ENCODE measurements at regions not wholly inside any gene's neighbourhood (a gene's known extent, or its start where the extent isn't known, plus 50 kb on each side); places are given as distances from the start of the nearest gene placed in this dataset.
A peak's percentile ranks its signal among the peaks of the same experiment; 100 is the strongest.
"Not testable (repeated sequence)": the region's sequence is repeated elsewhere in the genome, so short reads cannot be mapped to it uniquely, and the experiment has no call there.

- Histone ChIP-seq H3K27ac (no peak overlapping the region), H3K9me3 (ENCODE audit: control insufficient read depth, low read length) (no peaks in the 10 kb centered on the region), H3K4me1 (no peaks in the 10 kb centered on the region), H3K4me3 (ENCODE audit: low read depth, low read length) (no peak overlapping the region), H3K4me2 (ENCODE audit: low read length) (no peak overlapping the region), H3K9ac (no peak overlapping the region), H2AFZ (no peak overlapping the region), H3K27me3 (ENCODE audit: control insufficient read depth, insufficient read depth, low read length) (no peaks in the 10 kb centered on the region), H3K36me3 (ENCODE audit: control insufficient read depth, insufficient read depth, low read length) (no peaks in the 10 kb centered on the region), H3K79me2 (no peaks in the 10 kb centered on the region)
- TF ChIP-seq, protein P1, sequence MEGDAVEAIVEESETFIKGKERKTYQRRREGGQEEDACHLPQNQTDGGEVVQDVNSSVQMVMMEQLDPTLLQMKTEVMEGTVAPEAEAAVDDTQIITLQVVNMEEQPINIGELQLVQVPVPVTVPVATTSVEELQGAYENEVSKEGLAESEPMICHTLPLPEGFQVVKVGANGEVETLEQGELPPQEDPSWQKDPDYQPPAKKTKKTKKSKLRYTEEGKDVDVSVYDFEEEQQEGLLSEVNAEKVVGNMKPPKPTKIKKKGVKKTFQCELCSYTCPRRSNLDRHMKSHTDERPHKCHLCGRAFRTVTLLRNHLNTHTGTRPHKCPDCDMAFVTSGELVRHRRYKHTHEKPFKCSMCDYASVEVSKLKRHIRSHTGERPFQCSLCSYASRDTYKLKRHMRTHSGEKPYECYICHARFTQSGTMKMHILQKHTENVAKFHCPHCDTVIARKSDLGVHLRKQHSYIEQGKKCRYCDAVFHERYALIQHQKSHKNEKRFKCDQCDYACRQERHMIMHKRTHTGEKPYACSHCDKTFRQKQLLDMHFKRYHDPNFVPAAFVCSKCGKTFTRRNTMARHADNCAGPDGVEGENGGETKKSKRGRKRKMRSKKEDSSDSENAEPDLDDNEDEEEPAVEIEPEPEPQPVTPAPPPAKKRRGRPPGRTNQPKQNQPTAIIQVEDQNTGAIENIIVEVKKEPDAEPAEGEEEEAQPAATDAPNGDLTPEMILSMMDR (IDR thresholded peaks at IDR 0.05) = no peak
Measured at GRCh38 chr10:121379013-121379412, 219.2 kb downstream of the FGFR2 start.

- TF ChIP-seq, protein P1 (IDR thresholded peaks at IDR 0.05) = no peak
- no peaks in the 10 kb centered on the region for H3K36me3 ChIP-seq (ENCODE audit: control insufficient read depth, insufficient read depth, low read length)
- no peaks in the 10 kb centered on the region for H3K4me1 ChIP-seq
- H3K4me3 ChIP-seq (ENCODE audit: low read depth, low read length) = no peak overlapping the region
- H3K79me2 ChIP-seq = no peaks in the 10 kb centered on the region
- no peaks in the 10 kb centered on the region for H3K27me3 ChIP-seq (ENCODE audit: control insufficient read depth, insufficient read depth, low read length)
- no peak overlapping the region for H3K27ac ChIP-seq
- H3K4me2 ChIP-seq (ENCODE audit: low read length) = peak overlapping the region; percentile 27
- no peak overlapping the region for H3K9ac ChIP-seq
- no peaks in the 10 kb centered on the region for H3K9me3 ChIP-seq (ENCODE audit: control insufficient read depth, low read length)
- no peak overlapping the region for H2AFZ ChIP-seq
Measured at GRCh38 chr10:121380211-121380610, 218.0 kb downstream of the FGFR2 start.

DNA sequence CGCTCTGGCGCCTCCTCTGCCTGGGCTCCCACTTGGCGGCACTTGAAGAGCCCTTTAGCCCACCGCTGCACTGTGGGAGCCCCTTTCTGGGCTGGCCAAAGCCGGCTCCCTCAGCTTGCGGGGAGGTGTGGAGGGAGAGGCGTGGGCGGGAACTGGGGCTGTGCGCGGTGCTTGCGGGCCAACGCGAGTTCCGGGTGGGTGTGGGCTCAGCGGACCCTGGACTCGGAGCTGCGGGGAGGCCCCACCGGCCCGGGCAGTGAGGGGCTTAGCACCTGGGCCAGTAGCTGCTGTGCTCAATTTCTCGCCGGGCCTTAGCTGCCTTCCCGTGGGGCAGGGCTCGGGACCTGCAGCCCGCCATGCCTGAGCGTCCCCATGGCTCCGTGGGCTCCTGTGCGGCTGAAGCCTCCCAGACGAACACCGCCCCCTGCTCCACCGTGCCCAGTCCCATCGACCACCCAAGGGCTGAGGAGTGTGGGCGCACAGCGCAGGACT, 216.2 kb downstream of the FGFR2 start:
- not testable (repeated sequence) for H3K27ac ChIP-seq; H3K4me1 ChIP-seq; H3K36me3 ChIP-seq (ENCODE audit: control insufficient read depth, insufficient read depth, low read length); H3K9ac ChIP-seq; H3K4me2 ChIP-seq (ENCODE audit: low read length); H2AFZ ChIP-seq; H3K4me3 ChIP-seq (ENCODE audit: low read depth, low read length); H3K27me3 ChIP-seq (ENCODE audit: control insufficient read depth, insufficient read depth, low read length); H3K79me2 ChIP-seq; H3K9me3 ChIP-seq (ENCODE audit: control insufficient read depth, low read length)

DNA sequence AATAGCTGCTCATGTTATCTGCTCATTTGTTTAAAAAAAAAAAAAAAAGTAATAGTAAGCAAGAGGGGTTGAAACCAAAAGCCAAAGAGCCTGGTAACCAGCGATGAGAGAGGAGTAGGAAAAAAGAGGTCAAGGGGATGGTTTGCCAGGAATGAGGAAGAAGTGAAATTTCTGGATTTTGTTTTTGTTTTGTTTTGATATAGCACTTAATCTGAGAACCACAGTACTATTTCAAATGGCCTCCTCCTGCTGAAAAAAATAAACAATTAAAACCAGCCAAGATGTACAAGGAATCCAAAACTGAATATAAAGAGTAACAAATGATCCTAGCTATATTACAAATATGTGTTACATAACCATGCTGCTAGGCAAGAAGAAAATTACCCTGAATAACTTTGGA, 213.1 kb downstream of the FGFR2 start:
- Histone ChIP-seq H2AFZ (no peak overlapping the region), H3K36me3 (ENCODE audit: control insufficient read depth, insufficient read depth, low read length) (no peaks in the 10 kb centered on the region), H3K4me3 (ENCODE audit: low read depth, low read length) (no peak overlapping the region), H3K79me2 (no peaks in the 10 kb centered on the region), H3K4me1 (no peaks in the 10 kb centered on the region), H3K9me3 (ENCODE audit: control insufficient read depth, low read length) (no peaks in the 10 kb centered on the region), H3K4me2 (ENCODE audit: low read length) (no peak overlapping the region), H3K9ac (no peak overlapping the region), H3K27me3 (ENCODE audit: control insufficient read depth, insufficient read depth, low read length) (no peaks in the 10 kb centered on the region), H3K27ac (no peak overlapping the region)
- TF ChIP-seq, protein P1 (IDR thresholded peaks at IDR 0.05) = no peak

DNA sequence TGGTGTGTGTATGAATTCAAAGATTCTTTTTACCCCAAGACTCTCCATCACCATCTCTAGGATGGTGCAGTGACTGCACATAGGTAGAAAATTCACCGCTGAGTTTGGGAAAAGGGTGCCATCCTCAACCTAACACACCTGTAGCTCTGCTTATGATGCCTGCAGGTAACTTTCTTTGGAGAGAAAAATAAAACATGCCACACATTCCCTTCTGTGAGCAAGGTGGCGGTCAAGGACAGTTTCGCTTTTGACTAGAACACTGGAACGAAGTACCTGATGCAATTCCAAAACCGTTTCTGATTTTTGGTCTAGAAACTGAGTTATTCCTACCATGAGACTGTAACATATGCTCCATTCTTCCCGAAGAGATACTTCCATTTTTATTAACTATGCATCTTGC, 205.6 kb downstream of the FGFR2 start:
- Histone ChIP-seq H3K27ac (no peak overlapping the region), H3K4me1 (peaks cover 4% of the 10 kb centered on the region), H3K36me3 (ENCODE audit: control insufficient read depth, insufficient read depth, low read length) (no peaks in the 10 kb centered on the region), H2AFZ (no peak overlapping the region), H3K4me2 (ENCODE audit: low read length) (peak overlapping the region; percentile 40), H3K4me3 (ENCODE audit: low read depth, low read length) (no peak overlapping the region), H3K27me3 (ENCODE audit: control insufficient read depth, insufficient read depth, low read length) (no peaks in the 10 kb centered on the region), H3K79me2 (no peaks in the 10 kb centered on the region), H3K9me3 (ENCODE audit: control insufficient read depth, low read length) (no peaks in the 10 kb centered on the region), H3K9ac (no peak overlapping the region)
- TF ChIP-seq, protein P1 (IDR thresholded peaks at IDR 0.05) = no peak
